ENCODE measurements at regions not wholly inside any gene's neighbourhood (a gene's known extent, or its start where the extent isn't known, plus 50 kb on each side); places are given as distances from the start of the nearest gene placed in this dataset.
"Not testable (repeated sequence)": the region's sequence is repeated elsewhere in the genome, so short reads cannot be mapped to it uniquely, and the experiment has no call there.

GRCh38 chr11:121924191-121924590 is 191.8 kb downstream of the BLID start:
- DNase-seq (ENCODE audit: low read depth): no peak
- no peak for TF ChIP-seq CTCF (IDR thresholded peaks at IDR 0.05; ENCODE audit: insufficient read depth, low read depth, low read length)
- no peak overlapping the region for H3K4me3 ChIP-seq (ENCODE audit: low read depth, low read length)

- TF ChIP-seq CTCF (IDR thresholded peaks at IDR 0.05; ENCODE audit: insufficient read depth, low read depth, low read length): no peak
- H3K4me3 ChIP-seq (ENCODE audit: low read depth, low read length): no peak overlapping the region
- no peak for DNase-seq (ENCODE audit: low read depth)
These were observed 198.5 kb downstream of the BLID start for GRCh38 chr11:121917482-121917881.

GRCh38 chr11:121914508-121915059 is 201.4 kb downstream of the BLID start:
- H3K4me3 ChIP-seq (ENCODE audit: low read depth, low read length): no peak overlapping the region
- DNase-seq (ENCODE audit: low read depth): no peak
- no peak for TF ChIP-seq CTCF (IDR thresholded peaks at IDR 0.05; ENCODE audit: insufficient read depth, low read depth, low read length)

GRCh38 chr11:121909596-121909995 is 206.4 kb downstream of the BLID start:
- TF ChIP-seq CTCF (IDR thresholded peaks at IDR 0.05; ENCODE audit: insufficient read depth, low read depth, low read length): no peak
- no peak for DNase-seq (ENCODE audit: low read depth)
- H3K4me3 ChIP-seq (ENCODE audit: low read depth, low read length): no peak overlapping the region

- TF ChIP-seq CTCF (IDR thresholded peaks at IDR 0.05; ENCODE audit: insufficient read depth, low read depth, low read length): no peak
- DNase-seq (ENCODE audit: low read depth): no peak
- no peak overlapping the region for H3K4me3 ChIP-seq (ENCODE audit: low read depth, low read length)
These were observed 208.6 kb downstream of the BLID start for GRCh38 chr11:121907379-121907778.

- no peak for TF ChIP-seq CTCF (IDR thresholded peaks at IDR 0.05; ENCODE audit: insufficient read depth, low read depth, low read length)
- no peak for DNase-seq (ENCODE audit: low read depth)
- H3K4me3 ChIP-seq (ENCODE audit: low read depth, low read length): no peak overlapping the region
These were observed 211.9 kb downstream of the BLID start for GRCh38 chr11:121904148-121904547.

GRCh38 chr11:121901886-121902285 is 214.1 kb downstream of the BLID start:
- DNase-seq (ENCODE audit: low read depth): no peak
- no peak for TF ChIP-seq CTCF (IDR thresholded peaks at IDR 0.05; ENCODE audit: insufficient read depth, low read depth, low read length)

GRCh38 chr11:121901417-121901816 is 214.6 kb downstream of the BLID start:
- not testable (repeated sequence) for DNase-seq (ENCODE audit: low read depth); H3K4me3 ChIP-seq (ENCODE audit: low read depth, low read length)

More at GRCh38 chr11:121901886-121902285, 214.1 kb downstream of the BLID start:
- no peak overlapping the region for H3K4me3 ChIP-seq (ENCODE audit: low read depth, low read length)
